NCI-H2107 treated with DMSO at 0.1 percent for 48 hours (cell line): ENCODE measurements at regions not wholly inside any gene's neighbourhood (a gene's known extent, or its start where the extent isn't known, plus 50 kb on each side); places are given as distances from the start of the nearest gene placed in this dataset.
"Not testable (repeated sequence)": the region's sequence is repeated elsewhere in the genome, so short reads cannot be mapped to it uniquely, and the experiment has no call there.

ENCODE experiments used
- DNase-seq: peaks from one replicate; lab custom pipeline; 2025; ENCODE audit not compliant: unreplicated experiment; lab: John Stamatoyannopoulos, UW

- not testable (repeated sequence) for DNase-seq
These were observed 603.0 kb upstream of the MARCKS start for GRCh38 chr6:113254194-113254593.

- DNase-seq, result no peak
These were observed 598.4 kb upstream of the MARCKS start for GRCh38 chr6:113258771-113259170.

GRCh38 chr6:113271437-113271836 is 585.7 kb upstream of the MARCKS start:
- no peak for DNase-seq

- no peak for DNase-seq
These were observed 580.5 kb upstream of the MARCKS start for GRCh38 chr6:113276601-113277000.

GRCh38 chr6:113277111-113277510 is 580.0 kb upstream of the MARCKS start:
- no peak for DNase-seq

- no peak for DNase-seq
These were observed 576.1 kb upstream of the MARCKS start for GRCh38 chr6:113281014-113281413.

- DNase-seq, result no peak
These were observed 575.7 kb upstream of the MARCKS start for GRCh38 chr6:113281431-113281830.

GRCh38 chr6:113287396-113287795 is 569.7 kb upstream of the MARCKS start:
- no peak for DNase-seq

GRCh38 chr6:113288409-113288808 is 568.7 kb upstream of the MARCKS start:
- DNase-seq, result no peak

- peak; percentile 95 for DNase-seq
These were observed 568.0 kb upstream of the MARCKS start for GRCh38 chr6:113289166-113289565.

GRCh38 chr6:113290684-113291083 is 566.5 kb upstream of the MARCKS start:
- DNase-seq, result no peak

- DNase-seq, result no peak
These were observed 565.2 kb upstream of the MARCKS start for GRCh38 chr6:113291751-113292445.

- DNase-seq, result no peak
These were observed 564.3 kb upstream of the MARCKS start for GRCh38 chr6:113292646-113293422.

GRCh38 chr6:113293423-113293740 is 563.8 kb upstream of the MARCKS start:
- DNase-seq, result no peak

- no peak for DNase-seq
These were observed 557.6 kb upstream of the MARCKS start for GRCh38 chr6:113299531-113299930.

GRCh38 chr6:113301651-113302050 is 555.5 kb upstream of the MARCKS start:
- no peak for DNase-seq

GRCh38 chr6:113304116-113304515 is 553.0 kb upstream of the MARCKS start:
- no peak for DNase-seq

- DNase-seq, result peak; percentile 22
These were observed 550.5 kb upstream of the MARCKS start for GRCh38 chr6:113306552-113307145.

- no peak for DNase-seq
These were observed 548.9 kb upstream of the MARCKS start for GRCh38 chr6:113308266-113308665.

- no peak for DNase-seq
These were observed 543.3 kb upstream of the MARCKS start for GRCh38 chr6:113313841-113314240.

- DNase-seq, result no peak
These were observed 542.0 kb upstream of the MARCKS start for GRCh38 chr6:113315165-113315564.

- DNase-seq, result no peak
These were observed 541.3 kb upstream of the MARCKS start for GRCh38 chr6:113315879-113316278.
